AG04450 (cell line): ENCODE measurements at regions not wholly inside any gene's neighbourhood (a gene's known extent, or its start where the extent isn't known, plus 50 kb on each side); places are given as distances from the start of the nearest gene placed in this dataset.

Experiments
- CTCF ChIA-PET: fragments of 300-600, 350-600 bp; formaldehyde crosslinking; extraction: SDS; loops from one replicate; lab custom pipeline; 2022; ENCODE audit warnings: antibody characterized with exemption, inconsistent platforms; lab: Charles Lee
- POLR2A ChIA-PET: fragments of 350-600 bp; formaldehyde crosslinking; extraction: SDS; loops from one replicate; lab custom pipeline; 2021; ENCODE audit warnings: antibody characterized with exemption, inconsistent platforms; lab: Yijun Ruan, JAX
- DNase-seq: peaks from one replicate; pipeline ENCODE4 v3.0.0-alpha.2; 2011; ENCODE audit warnings: low read depth, low spot score
- H3K27ac ChIP-seq: one replicate; pipeline ENCODE4 v1.5.1; 2012; ENCODE audit warnings: low read depth, low read length, control low read depth
- H3K27me3 ChIP-seq: one replicate; pipeline ENCODE4 v1.6.0; 2012; ENCODE audit warnings: low read length; ENCODE audit not compliant: control insufficient read depth, insufficient read depth
- H3K4me3 ChIP-seq: 2 replicates; pipeline ENCODE4 v1.5.1; 2011; ENCODE audit warnings: mild to moderate bottlenecking, low read depth, low read length, control low read depth
- H3K9me3 ChIP-seq: 2 replicates; pipeline ENCODE4 v1.5.1; 2012; ENCODE audit warnings: low read length; ENCODE audit not compliant: control insufficient read depth, insufficient read depth
- TF ChIP-seq, protein P1 (sequence below): IDR thresholded peaks from 2 replicates; pipeline ENCODE4 v1.5.1; 2011; ENCODE audit warnings: low read depth, low read length, control low read depth, inconsistent platforms

DNA sequence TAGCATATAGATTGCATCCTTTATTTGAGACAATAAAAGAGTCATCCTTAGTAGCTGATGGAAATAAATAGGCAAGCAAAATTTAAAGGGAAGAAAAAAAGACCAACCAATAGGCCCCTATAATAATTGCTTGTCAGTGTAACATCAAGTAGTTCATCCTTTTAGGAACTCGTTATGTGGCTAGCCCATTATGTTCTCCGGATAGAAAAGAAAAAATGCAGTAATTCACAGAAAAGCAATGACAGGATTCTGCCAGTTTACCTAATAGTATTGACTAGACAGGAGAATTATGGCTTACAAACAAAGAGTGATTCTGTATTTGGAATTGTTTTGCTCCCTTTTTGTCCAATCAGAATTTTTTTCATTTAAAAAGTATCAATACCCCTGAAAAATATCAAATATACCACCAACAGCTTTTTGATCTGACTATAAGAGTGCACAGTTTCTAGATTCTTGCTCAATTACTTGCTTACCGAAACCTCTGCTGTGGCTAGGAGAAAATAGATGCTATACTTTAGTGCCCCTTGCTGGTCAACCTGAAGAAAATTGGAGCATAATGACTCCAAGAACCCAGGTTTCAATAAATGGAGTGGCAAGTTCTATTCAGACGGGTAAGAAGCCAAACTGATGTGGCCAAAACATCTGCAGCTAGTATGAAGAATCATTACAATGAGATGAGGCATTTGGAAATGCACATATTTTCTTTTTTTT is 91.5 kb upstream of the SASH1 start:
- no peak overlapping the region for H3K27ac ChIP-seq
- POLR2A ChIA-PET = interaction anchor here (1.0 to 1.4 kb wide), 2 partner anchors 17 to 33 kb away, joined by 3 read pairs; no protein-coding TSS in a partner anchor

DNA sequence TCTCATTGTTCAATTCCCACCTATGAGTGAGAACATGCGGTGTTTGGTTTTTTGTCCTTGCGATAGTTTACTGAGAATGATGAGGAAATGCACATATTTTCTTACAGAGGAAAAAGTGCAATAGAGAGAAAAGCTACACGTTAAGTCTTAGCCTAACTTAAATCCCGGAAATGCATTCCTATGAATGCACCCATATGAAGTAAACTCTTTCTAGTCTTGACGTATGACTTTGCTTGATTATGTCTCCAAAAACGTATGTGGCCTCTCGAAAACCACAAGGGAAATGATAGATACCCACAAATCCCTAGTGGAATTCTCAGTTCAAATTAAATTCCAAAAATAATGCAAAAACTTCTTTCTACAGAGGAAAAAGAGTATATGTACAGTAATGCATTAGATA is 90.7 kb upstream of the SASH1 start:
- POLR2A ChIA-PET = no interaction called here
- no peak for DNase-seq

More for the DNA sequence above, 91.5 kb upstream of the SASH1 start:
- CTCF ChIA-PET = interaction anchor here (0.5 to 4.9 kb wide), 23 partner anchors 9 to 1054 kb away, joined by 3 to 102 read pairs (median 5); no protein-coding TSS in a partner anchor
- peak; percentile 46 for DNase-seq
- H3K9me3 ChIP-seq = no peaks in the 10 kb centered on the region
- no peak overlapping the region for H3K4me3 ChIP-seq
- no peaks in the 10 kb centered on the region for H3K27me3 ChIP-seq
- TF ChIP-seq, protein P1, sequence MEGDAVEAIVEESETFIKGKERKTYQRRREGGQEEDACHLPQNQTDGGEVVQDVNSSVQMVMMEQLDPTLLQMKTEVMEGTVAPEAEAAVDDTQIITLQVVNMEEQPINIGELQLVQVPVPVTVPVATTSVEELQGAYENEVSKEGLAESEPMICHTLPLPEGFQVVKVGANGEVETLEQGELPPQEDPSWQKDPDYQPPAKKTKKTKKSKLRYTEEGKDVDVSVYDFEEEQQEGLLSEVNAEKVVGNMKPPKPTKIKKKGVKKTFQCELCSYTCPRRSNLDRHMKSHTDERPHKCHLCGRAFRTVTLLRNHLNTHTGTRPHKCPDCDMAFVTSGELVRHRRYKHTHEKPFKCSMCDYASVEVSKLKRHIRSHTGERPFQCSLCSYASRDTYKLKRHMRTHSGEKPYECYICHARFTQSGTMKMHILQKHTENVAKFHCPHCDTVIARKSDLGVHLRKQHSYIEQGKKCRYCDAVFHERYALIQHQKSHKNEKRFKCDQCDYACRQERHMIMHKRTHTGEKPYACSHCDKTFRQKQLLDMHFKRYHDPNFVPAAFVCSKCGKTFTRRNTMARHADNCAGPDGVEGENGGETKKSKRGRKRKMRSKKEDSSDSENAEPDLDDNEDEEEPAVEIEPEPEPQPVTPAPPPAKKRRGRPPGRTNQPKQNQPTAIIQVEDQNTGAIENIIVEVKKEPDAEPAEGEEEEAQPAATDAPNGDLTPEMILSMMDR = peak; percentile 65

DNA sequence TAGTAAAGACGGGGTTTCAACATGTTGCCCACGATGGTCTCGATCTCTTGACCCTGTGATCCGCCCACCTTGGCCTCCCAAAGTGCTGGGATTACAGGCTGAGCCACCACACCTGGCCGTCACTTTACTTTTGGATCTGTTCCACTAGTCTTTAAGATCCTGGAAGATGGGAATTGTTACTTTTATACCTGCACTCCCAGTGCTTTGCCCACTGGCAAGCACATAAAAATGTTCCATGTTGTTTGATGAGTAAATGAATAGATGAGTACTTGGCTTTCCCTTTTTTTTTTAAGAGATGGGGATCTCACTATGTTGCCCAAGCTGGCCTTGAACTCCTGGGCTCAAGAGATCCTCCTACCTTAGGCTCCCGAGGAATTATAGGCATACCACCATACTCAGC is 84.8 kb upstream of the SASH1 start:
- CTCF ChIA-PET = interaction anchor here (1.2 to 4.0 kb wide), 2 partner anchors 78 to 81 kb away, joined by 3 to 14 read pairs; no protein-coding TSS in a partner anchor

More for the DNA sequence above, 90.7 kb upstream of the SASH1 start:
- H3K27ac ChIP-seq = no peak overlapping the region
- no peak overlapping the region for H3K4me3 ChIP-seq
- CTCF ChIA-PET = interaction anchor here (0.5 to 4.9 kb wide), 17 partner anchors 8 to 782 kb away, joined by 3 to 102 read pairs (median 5); no protein-coding TSS in a partner anchor
- H3K9me3 ChIP-seq = no peaks in the 10 kb centered on the region
- no peaks in the 10 kb centered on the region for H3K27me3 ChIP-seq
- TF ChIP-seq, protein P1 = no peak

DNA sequence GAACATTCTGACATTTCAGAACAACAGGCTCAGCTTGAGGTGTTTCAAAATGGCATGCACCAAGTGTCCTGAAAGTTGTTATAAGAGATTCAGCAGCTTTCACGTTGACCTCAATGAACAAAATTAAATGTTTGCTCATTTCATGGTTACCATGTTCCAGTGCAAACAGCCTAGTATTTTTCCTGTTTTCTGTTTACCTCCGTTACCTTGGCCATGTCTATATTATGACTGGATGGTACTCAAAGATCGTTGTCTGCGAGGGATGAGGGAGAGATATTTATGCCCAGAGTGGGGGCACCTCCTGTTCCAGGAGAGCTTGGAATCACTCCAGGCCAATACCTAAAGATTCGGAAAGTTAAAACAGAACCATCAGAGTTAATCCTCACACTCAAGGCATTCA is 83.8 kb upstream of the SASH1 start:
- CTCF ChIA-PET = interaction anchor here (1.3 kb wide), 1 partner anchor 79 kb away, joined by 3 read pairs; no protein-coding TSS in a partner anchor
- Histone ChIP-seq H3K27me3 (no peaks in the 10 kb centered on the region), H3K27ac (no peak overlapping the region), H3K4me3 (no peak overlapping the region), H3K9me3 (no peaks in the 10 kb centered on the region)
- no peak for DNase-seq
- TF ChIP-seq, protein P1 = no peak
- POLR2A ChIA-PET = no interaction called here

More for the DNA sequence above, 84.8 kb upstream of the SASH1 start:
- TF ChIP-seq, protein P1 = no peak
- Histone ChIP-seq H3K27me3 (no peaks in the 10 kb centered on the region), H3K4me3 (no peak overlapping the region), H3K27ac (no peak overlapping the region), H3K9me3 (no peaks in the 10 kb centered on the region)
- POLR2A ChIA-PET = no interaction called here
- no peak for DNase-seq

DNA sequence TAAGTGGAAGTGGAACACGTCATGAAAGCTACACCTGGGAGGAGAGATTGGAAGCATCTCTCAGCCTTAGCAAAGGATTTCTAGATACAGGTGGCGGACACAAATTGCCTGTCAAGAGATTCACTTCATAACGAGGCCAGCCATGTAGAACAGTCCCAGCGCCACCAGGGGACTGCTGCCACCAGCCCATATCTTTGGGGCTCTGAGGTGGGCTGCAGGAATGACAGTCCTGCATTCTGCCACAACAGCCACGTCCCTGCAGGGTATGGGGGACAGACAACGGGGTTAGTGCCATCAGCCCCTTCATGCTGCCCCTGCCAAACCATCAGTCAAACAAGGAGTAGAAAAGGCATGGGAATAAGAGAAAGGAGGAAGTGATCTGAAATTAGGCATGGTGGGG is 81.2 kb upstream of the SASH1 start:
- CTCF ChIA-PET = no interaction called here
- POLR2A ChIA-PET = no interaction called here

More for the DNA sequence above, 81.2 kb upstream of the SASH1 start:
- DNase-seq = no peak
- TF ChIP-seq, protein P1 = no peak
- no peaks in the 10 kb centered on the region for H3K27me3 ChIP-seq
- no peak overlapping the region for H3K4me3 ChIP-seq
- H3K9me3 ChIP-seq = no peaks in the 10 kb centered on the region
- H3K27ac ChIP-seq = no peak overlapping the region
